ENCODE measurements at regions not wholly inside any gene's neighbourhood (a gene's known extent, or its start where the extent isn't known, plus 50 kb on each side); places are given as distances from the start of the nearest gene placed in this dataset.
"Not testable (repeated sequence)": the region's sequence is repeated elsewhere in the genome, so short reads cannot be mapped to it uniquely, and the experiment has no call there.

GRCh38 chr4:89491761-89492160 lies 184.2 kb upstream of the GPRIN3 start:
- DNase-seq: no peak

GRCh38 chr4:89489921-89490431 lies 182.4 kb upstream of the GPRIN3 start:
- DNase-seq: not testable (repeated sequence)

DNA sequence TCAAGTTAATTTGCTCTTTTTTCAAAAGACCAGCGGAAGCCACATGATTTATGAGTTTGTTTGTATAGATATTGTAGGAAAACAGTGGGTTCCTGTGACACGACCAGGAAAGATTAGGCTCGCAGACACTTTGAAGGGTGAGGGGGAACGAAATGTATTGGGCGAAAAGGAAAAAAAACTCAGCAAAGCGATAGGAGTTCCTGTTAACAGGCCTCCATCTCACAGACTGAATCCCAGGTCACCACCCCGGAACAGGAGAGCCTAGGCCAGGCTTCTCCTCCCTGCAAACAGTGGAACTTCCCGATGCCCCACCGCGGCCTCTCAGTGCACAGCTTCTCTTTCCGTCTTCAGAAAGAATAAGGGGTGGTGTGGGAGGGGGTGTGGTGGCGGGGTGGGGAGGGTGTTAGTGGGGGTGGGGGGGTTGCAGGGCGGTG lies 181.8 kb upstream of the GPRIN3 start:
- no peak for DNase-seq

DNA sequence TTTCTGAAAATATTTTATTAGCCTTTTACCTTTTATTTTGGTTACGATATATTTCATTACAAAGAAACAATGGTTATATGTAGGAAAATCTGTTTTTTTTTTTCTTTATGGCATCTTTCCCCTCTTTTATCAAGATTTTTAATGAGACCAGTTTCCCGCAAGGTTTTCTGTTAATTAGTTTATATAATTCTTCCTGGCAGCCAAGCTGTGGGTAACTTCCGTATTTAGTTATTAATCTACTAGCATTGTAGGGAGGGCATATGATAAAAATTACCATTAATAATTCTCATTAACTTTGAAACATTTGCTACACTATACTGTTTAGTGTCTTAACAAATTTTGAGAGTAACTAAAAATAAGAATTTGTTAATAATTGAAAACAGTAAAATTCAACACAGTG lies 181.1 kb upstream of the GPRIN3 start:
- no peak for DNase-seq

- no peak for DNase-seq
Observed at GRCh38 chr4:89486673-89487072, 179.1 kb upstream of the GPRIN3 start.

DNA sequence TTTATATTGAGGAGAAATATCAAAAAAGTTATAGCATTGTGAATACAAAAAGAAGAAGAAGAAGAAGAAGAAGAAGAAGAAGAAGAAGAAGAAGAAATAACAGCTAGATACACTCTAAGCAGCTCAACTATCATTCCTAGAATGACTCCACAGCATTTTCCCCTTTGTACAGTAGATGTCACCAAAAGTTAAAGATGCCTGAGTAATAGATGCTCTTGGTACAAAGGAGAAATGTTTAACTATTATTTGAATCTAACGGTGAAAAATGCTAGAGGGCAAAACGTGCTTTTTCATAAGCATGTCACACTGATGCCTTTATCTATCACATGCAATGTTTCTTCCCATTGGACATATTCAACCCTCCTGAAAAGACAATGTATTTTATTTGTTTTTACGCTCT lies 178.4 kb upstream of the GPRIN3 start:
- DNase-seq: no peak

GRCh38 chr4:89483833-89484232 lies 176.2 kb upstream of the GPRIN3 start:
- no peak for DNase-seq

DNA sequence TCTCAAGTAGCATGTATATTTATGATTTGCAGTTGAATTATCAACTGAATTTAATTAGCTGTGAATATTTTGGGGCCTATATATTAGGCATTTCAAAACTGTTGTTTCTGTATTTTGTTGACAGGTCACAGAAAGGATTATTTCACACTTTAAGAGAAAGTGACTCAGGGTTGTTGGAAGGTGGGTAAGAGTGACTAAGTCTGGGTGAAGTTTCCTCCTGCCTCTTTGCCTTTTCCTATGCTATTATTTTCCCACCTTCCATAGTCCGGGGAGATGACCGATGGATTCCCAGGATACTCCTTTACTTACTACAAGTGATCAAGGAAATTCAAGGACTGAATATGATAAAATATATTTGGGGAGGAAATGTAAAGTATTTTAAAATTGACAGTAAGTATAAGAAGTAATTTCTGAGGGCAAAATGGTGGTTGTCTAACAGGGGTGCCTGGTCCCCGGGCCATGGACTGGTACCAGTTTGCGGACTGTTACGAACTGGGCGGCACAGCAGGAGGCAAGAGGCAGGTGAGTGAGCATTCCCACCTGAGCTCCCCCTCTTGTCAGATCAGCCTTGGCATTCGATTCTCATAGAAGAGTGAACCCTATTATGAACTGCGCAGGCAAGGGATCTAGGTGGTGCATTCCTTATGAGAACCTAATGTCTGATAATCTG lies 175.5 kb upstream of the GPRIN3 start:
- DNase-seq: no peak

- peak in 1 of 2 donors; percentile 14 for DNase-seq
Observed at GRCh38 chr4:89482251-89482650, 174.7 kb upstream of the GPRIN3 start.

- peak in 1 of 2 donors; percentile 28 for DNase-seq
Observed at GRCh38 chr4:89469930-89470375, 162.4 kb upstream of the GPRIN3 start.

GRCh38 chr4:89469516-89469915 lies 161.9 kb upstream of the GPRIN3 start:
- no peak for DNase-seq

DNA sequence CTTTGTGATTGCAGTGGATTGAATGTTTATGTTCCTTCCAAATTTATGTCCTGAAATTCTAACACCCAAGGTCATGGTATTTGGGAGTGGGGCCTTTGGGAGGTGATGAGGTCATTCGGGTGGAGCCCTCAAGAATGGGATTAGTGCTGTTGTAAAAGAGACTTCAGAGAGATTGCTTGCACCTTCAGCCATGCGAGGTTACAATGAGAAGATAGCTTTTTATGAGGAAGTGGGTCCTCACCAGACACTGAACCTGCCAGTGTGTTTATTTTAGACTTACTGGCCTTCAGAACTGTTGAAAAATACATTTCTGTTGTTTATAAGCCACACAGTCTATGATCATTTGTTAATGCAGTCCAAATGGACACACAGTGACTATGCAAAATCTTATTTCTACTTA lies 161.0 kb upstream of the GPRIN3 start:
- DNase-seq: no peak

DNA sequence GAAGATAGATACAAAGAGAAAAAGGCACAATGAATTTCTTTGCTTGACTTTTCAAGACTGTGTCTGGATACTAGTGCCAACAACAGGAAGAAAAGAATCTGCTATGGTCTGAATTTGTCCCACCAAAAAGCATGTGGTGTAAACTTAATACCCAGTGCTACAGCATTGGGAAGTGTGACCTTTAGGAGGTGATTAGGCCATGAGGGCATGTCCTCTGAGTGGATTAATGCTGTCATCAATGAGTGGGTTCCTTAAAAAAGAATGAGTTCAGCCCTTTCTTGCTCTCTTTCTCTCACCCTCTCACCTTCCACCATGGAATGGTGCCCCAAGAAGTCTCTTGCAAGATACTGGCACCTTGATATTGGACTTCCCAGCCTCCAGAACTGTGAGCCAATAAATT lies 155.7 kb upstream of the GPRIN3 start:
- no peak for DNase-seq

DNA sequence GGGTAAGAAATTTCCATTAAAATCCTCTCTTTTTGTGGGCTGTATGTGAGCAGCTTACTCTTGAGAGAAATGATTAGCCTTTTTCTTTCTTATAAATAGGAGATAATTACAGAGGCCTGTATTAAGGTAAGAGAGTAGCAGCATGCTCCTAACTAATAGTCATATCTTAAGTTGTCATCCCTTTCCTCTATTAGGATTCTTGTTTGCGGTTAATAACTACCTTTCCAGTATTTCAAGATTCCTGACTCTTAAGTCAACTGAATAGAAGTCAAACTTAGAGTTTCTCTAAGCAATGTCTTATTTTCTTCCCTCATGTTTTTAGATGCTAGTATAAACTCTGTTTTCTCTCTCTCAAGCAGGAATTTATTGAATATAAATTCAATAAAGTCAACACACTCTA lies 139.9 kb upstream of the GPRIN3 start:
- no peak for DNase-seq

GRCh38 chr4:89446193-89446592 lies 138.6 kb upstream of the GPRIN3 start:
- DNase-seq: no peak

DNA sequence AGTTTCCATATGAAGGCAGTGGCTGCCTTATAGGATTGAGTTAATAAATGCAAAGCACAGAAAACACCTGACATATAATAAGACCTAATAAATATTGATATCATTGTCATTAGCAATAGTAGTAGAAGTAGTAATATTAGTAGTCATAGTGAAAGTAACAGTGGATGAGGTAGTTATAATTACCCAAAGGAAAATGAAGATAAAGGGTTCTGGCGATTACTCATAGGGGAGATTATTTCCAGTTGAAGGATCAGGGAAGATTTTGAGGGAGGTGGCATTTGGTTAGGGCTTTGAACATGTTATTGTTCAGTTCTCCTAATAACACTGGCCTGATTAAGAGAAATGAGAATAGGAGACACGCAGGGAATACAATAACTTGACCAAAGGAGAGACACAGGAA lies 131.9 kb upstream of the GPRIN3 start:
- DNase-seq: no peak

- peak; percentile 51 to 68 for DNase-seq
Observed at GRCh38 chr4:89438102-89438831, 130.7 kb upstream of the GPRIN3 start.

DNA sequence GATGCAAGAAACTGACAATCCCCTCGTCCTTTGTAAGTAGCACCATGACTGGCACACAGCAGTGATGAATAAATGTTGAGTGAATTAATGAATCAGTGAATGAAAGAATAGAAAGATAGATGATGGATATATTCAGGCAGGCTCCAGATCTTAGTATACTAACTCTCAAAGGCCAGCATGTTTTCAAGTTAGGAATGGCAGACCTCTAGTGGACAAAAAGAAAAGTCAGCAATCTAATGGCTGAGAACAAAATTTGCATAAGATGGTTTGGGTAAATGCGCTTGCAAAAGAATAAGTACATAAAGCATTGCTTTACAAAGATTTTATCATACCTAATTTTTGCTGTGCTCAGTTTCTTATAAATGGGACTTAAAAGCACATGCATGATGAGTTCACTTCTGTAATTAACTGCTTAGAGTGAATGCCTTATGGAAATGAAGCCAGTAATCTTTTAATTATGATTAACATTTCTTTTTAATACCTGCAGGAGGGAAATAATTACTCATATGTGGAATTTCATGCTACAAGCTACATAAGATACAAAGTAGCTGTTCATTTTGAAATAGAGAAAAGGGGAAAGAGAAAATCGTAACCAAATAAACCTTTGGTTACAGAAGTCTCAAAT lies 126.9 kb upstream of the GPRIN3 start:
- DNase-seq: peak in 1 of 2 donors; percentile 62

- DNase-seq: no peak
Observed at GRCh38 chr4:89427782-89428181, 120.2 kb upstream of the GPRIN3 start.

DNA sequence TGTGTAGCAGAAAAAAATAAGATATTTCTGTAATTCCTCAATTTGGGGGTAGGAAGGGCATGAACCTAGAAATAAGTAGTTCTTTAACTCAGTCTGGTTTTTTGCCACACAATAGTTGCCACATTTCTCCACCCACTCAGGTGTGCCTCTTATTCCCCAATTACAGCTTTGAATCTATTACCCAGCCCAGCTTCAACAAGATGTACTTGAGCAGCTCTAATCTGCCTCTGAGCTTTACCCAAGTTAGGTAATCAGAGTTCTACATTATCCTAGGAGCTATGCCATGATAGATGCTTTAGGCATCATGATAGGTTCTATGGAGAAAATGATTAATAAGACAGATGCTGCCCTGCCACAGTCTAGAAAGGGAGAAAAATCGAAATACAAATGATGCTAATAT lies 117.4 kb upstream of the GPRIN3 start:
- DNase-seq: no peak

GRCh38 chr4:89422441-89422990 lies 114.9 kb upstream of the GPRIN3 start:
- DNase-seq: no peak

- DNase-seq: no peak
Observed at GRCh38 chr4:89420507-89420906, 112.9 kb upstream of the GPRIN3 start.

- DNase-seq: no peak
Observed at GRCh38 chr4:89419111-89419695, 111.6 kb upstream of the GPRIN3 start.
